MM.1S (cell line): ENCODE measurements at regions not wholly inside any gene's neighbourhood (a gene's known extent, or its start where the extent isn't known, plus 50 kb on each side); places are given as distances from the start of the nearest gene placed in this dataset.

Source experiments
- DNase-seq: peaks from one replicate; pipeline ENCODE4 v3.0.0-alpha.2; 2015
- H2AFZ ChIP-seq: fragments of 300-600 bp; sonication (generic); 2 replicates; pipeline ENCODE4 v1.6.0; 2016; ENCODE audit warnings: antibody characterized with exemption, low read length
- H3F3A ChIP-seq: fragments of 300-600 bp; sonication (generic); 2 replicates; pipeline ENCODE4 v1.6.1; 2016; ENCODE audit warnings: mild to moderate bottlenecking, antibody characterized with exemption, low read length, moderate library complexity, mixed read lengths; ENCODE audit not compliant: insufficient read depth
- H3K27ac ChIP-seq: fragments of 300-600 bp; sonication (generic); 2 replicates; pipeline ENCODE4 v1.5.1; 2016; ENCODE audit warnings: mild to moderate bottlenecking, low read length
- H3K27me3 ChIP-seq: fragments of 300-600 bp; sonication (generic); replicated peaks from 2 replicates; pipeline ENCODE4 v1.6.0; 2016; ENCODE audit warnings: low read length; ENCODE audit not compliant: insufficient read depth
- H3K36me3 ChIP-seq: fragments of 300-600 bp; sonication (generic); replicated peaks from 2 replicates; pipeline ENCODE4 v1.6.1; 2016; ENCODE audit warnings: mild to moderate bottlenecking, low read length, mixed read lengths; ENCODE audit not compliant: insufficient read depth
- H3K4me1 ChIP-seq: fragments of 300-600 bp; sonication (generic); 2 replicates; pipeline ENCODE4 v1.6.1; 2016; ENCODE audit warnings: low read length, mixed read lengths
- H3K4me2 ChIP-seq: fragments of 300-600 bp; sonication (generic); 2 replicates; pipeline ENCODE4 v1.6.0; 2016; ENCODE audit warnings: low read depth, low read length
- H3K4me3 ChIP-seq: fragments of 300-600 bp; sonication (generic); 2 replicates; pipeline ENCODE4 v1.5.1; 2016; ENCODE audit warnings: low read length, mixed read lengths
- H3K79me2 ChIP-seq: fragments of 300-600 bp; sonication (generic); 2 replicates; pipeline ENCODE4 v1.6.1; 2016; ENCODE audit warnings: mixed run types, low read length, mixed read lengths
- H3K9ac ChIP-seq: fragments of 300-600 bp; sonication (generic); 2 replicates; pipeline ENCODE4 v1.6.1; 2016; ENCODE audit warnings: low read length, mixed read lengths
- H3K9me2 ChIP-seq: fragments of 300-600 bp; sonication (generic); replicated peaks from 2 replicates; pipeline ENCODE4 v1.6.1; 2016; ENCODE audit warnings: mild to moderate bottlenecking, low read length, mixed read lengths; ENCODE audit not compliant: insufficient read depth
- H3K9me3 ChIP-seq: fragments of 300-600 bp; sonication (generic); replicated peaks from 2 replicates; pipeline ENCODE4 v1.6.1; 2016; ENCODE audit warnings: mild to moderate bottlenecking, low read length, mixed read lengths; ENCODE audit not compliant: insufficient read depth
- H4K20me1 ChIP-seq: fragments of 300-600 bp; sonication (generic); 2 replicates; pipeline ENCODE4 v1.6.1; 2016; ENCODE audit warnings: mild to moderate bottlenecking, low read length, moderate library complexity, mixed read lengths; ENCODE audit not compliant: insufficient read depth
- CTCF ChIP-seq: fragments of 300-600 bp; sonication (generic); IDR thresholded peaks from 2 replicates; pipeline ENCODE4 v1.5.1; 2016; ENCODE audit warnings: antibody characterized with exemption, low read length, mixed read lengths
- EZH2 ChIP-seq: fragments of 300-600 bp; sonication (generic); optimal IDR thresholded peaks from 2 replicates; pipeline ENCODE3; 2017; ENCODE audit warnings: low read depth, mild to moderate bottlenecking, antibody characterized with exemption, low read length, mixed read lengths
- EZH2phosphoT487 ChIP-seq: fragments of 300-600 bp; sonication (generic); IDR thresholded peaks from 2 replicates; pipeline ENCODE4 v1.6.1; 2018; ENCODE audit warnings: antibody characterized with exemption, low read length

DNA sequence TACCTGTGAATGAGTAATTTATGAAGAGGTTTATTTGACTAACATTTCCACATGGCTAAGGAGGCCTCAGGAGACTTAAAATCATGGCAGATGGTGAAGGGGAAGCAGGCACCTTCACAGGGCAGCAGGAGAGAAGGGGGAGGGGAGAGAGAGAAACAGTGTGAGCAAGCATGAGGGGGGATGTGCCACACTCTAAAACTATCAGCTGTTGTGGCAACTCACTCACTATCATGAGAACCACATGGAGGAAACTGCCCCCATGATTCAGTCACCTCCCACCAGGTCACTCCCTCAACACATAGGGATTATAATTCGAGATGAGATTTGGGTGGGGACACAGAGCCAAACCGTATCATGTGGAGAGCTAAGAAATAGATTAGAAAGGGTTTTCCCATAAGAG, 309.0 kb downstream of the RDH14 start:
- DNase-seq = no peak
- Histone ChIP-seq H3F3A (no peaks in the 10 kb centered on the region), H3K4me1 (no peaks in the 10 kb centered on the region), H3K27me3 (no peaks in the 10 kb centered on the region), H3K4me3 (no peak overlapping the region), H4K20me1 (no peaks in the 10 kb centered on the region), H3K9me3 (no peaks in the 10 kb centered on the region), H3K9me2 (no peaks in the 10 kb centered on the region), H3K36me3 (no peaks in the 10 kb centered on the region), H3K79me2 (no peaks in the 10 kb centered on the region), H2AFZ (no peak overlapping the region), H3K4me2 (no peak overlapping the region), H3K9ac (no peak overlapping the region), H3K27ac (no peak overlapping the region)
- no peak for TF ChIP-seq CTCF
- no peak for TF ChIP-seq EZH2phosphoT487
- TF ChIP-seq EZH2 = no peak

- Histone ChIP-seq H3K36me3 (no peaks in the 10 kb centered on the region), H3K4me1 (no peaks in the 10 kb centered on the region), H3K27ac (no peak overlapping the region), H2AFZ (no peak overlapping the region), H3F3A (no peaks in the 10 kb centered on the region), H4K20me1 (no peaks in the 10 kb centered on the region), H3K9me2 (no peaks in the 10 kb centered on the region), H3K27me3 (no peaks in the 10 kb centered on the region), H3K79me2 (no peaks in the 10 kb centered on the region), H3K9me3 (no peaks in the 10 kb centered on the region), H3K4me2 (no peak overlapping the region), H3K9ac (no peak overlapping the region), H3K4me3 (no peak overlapping the region)
- TF ChIP-seq CTCF (no peak), EZH2 (no peak), EZH2phosphoT487 (no peak)
- DNase-seq = no peak
Measured at GRCh38 chr2:18247282-18248110, 313.0 kb downstream of the RDH14 start.

- no peak for DNase-seq
- H3K36me3 ChIP-seq = no peaks in the 10 kb centered on the region
- H3K4me2 ChIP-seq = no peak overlapping the region
- no peaks in the 10 kb centered on the region for H3K27me3 ChIP-seq
- TF ChIP-seq EZH2 (no peak), CTCF (no peak), EZH2phosphoT487 (no peak)
- no peaks in the 10 kb centered on the region for H3K79me2 ChIP-seq
- no peak overlapping the region for H3K4me3 ChIP-seq
- no peaks in the 10 kb centered on the region for H4K20me1 ChIP-seq
- no peaks in the 10 kb centered on the region for H3K4me1 ChIP-seq
- H2AFZ ChIP-seq = no peak overlapping the region
- H3F3A ChIP-seq = no peaks in the 10 kb centered on the region
- no peaks in the 10 kb centered on the region for H3K9me2 ChIP-seq
- H3K9me3 ChIP-seq = no peaks in the 10 kb centered on the region
- no peak overlapping the region for H3K9ac ChIP-seq
- no peak overlapping the region for H3K27ac ChIP-seq
Measured at GRCh38 chr2:18245375-18245774, 315.1 kb downstream of the RDH14 start.
